Inflammatory macrophage treated with lipopolysaccharide for 4 hours (primary cell): ENCODE measurements at regions not wholly inside any gene's neighbourhood (a gene's known extent, or its start where the extent isn't known, plus 50 kb on each side); places are given as distances from the start of the nearest gene placed in this dataset.
"Not testable (repeated sequence)": the region's sequence is repeated elsewhere in the genome, so short reads cannot be mapped to it uniquely, and the experiment has no call there.

Source experiments
- DNase-seq: peaks from one replicate; pipeline ENCODE4 v3.0.0-alpha.2; 2020

- DNase-seq, result no peak
These were observed 537.2 kb upstream of the PBX1 start for GRCh38 chr1:164021813-164022212.

- DNase-seq, result no peak
These were observed 525.2 kb upstream of the PBX1 start for GRCh38 chr1:164033782-164034181.

GRCh38 chr1:164040754-164041153, 518.2 kb upstream of the PBX1 start:
- DNase-seq, result no peak

GRCh38 chr1:164051782-164052181, 507.2 kb upstream of the PBX1 start:
- DNase-seq, result no peak

- DNase-seq, result no peak
These were observed 504.7 kb upstream of the PBX1 start for GRCh38 chr1:164054331-164054730.

GRCh38 chr1:164058198-164058597, 500.8 kb upstream of the PBX1 start:
- no peak for DNase-seq

- no peak for DNase-seq
These were observed 497.5 kb upstream of the PBX1 start for GRCh38 chr1:164061528-164061927.

GRCh38 chr1:164064501-164064900, 494.5 kb upstream of the PBX1 start:
- DNase-seq, result no peak

- DNase-seq, result no peak
These were observed 487.7 kb upstream of the PBX1 start for GRCh38 chr1:164071288-164071687.

GRCh38 chr1:164086832-164087231, 472.2 kb upstream of the PBX1 start:
- DNase-seq, result no peak

GRCh38 chr1:164087906-164088453, 471.0 kb upstream of the PBX1 start:
- no peak for DNase-seq

- DNase-seq, result no peak
These were observed 466.2 kb upstream of the PBX1 start for GRCh38 chr1:164092603-164093353.

- no peak for DNase-seq
These were observed 465.4 kb upstream of the PBX1 start for GRCh38 chr1:164093543-164093942.

GRCh38 chr1:164101802-164102201, 457.2 kb upstream of the PBX1 start:
- no peak for DNase-seq

GRCh38 chr1:164131949-164132348, 427.0 kb upstream of the PBX1 start:
- no peak for DNase-seq

- no peak for DNase-seq
These were observed 421.6 kb upstream of the PBX1 start for GRCh38 chr1:164137273-164137925.

GRCh38 chr1:164141797-164142196, 417.2 kb upstream of the PBX1 start:
- DNase-seq, result no peak

- no peak for DNase-seq
These were observed 404.4 kb upstream of the PBX1 start for GRCh38 chr1:164154622-164155021.

- no peak for DNase-seq
These were observed 403.6 kb upstream of the PBX1 start for GRCh38 chr1:164155347-164155746.

- DNase-seq, result no peak
These were observed 395.6 kb upstream of the PBX1 start for GRCh38 chr1:164163289-164163849.

- no peak for DNase-seq
These were observed 393.5 kb upstream of the PBX1 start for GRCh38 chr1:164165466-164165865.

GRCh38 chr1:164166454-164166853, 392.5 kb upstream of the PBX1 start:
- not testable (repeated sequence) for DNase-seq

GRCh38 chr1:164177118-164177517, 381.9 kb upstream of the PBX1 start:
- no peak for DNase-seq

GRCh38 chr1:164180824-164181223, 378.2 kb upstream of the PBX1 start:
- DNase-seq, result no peak
